ENCODE measurements at regions not wholly inside any gene's neighbourhood (a gene's known extent, or its start where the extent isn't known, plus 50 kb on each side); places are given as distances from the start of the nearest gene placed in this dataset.

DNA sequence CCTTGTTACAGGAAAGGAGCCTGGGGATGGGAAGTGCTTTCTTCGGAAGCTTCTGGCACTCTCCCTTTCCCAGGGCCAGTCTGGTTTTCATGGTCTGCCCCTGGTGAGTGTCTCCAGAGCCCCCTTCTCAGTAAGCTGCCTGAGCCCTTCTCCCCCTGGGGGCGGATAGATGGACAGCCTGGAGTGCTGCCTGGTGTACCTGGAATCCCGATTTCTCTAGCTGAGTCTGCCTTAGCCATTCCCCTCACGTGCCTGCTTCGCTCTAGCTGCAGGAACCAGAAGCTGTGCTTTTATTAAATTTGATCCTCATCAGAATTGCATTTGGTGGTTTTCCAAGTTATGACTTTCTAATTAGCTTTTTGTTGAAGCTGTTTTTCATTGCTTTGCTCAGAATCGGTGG, 152.9 kb upstream of the NAV2 start:
- intact Hi-C loops (cut with micrococcal nuclease) = no loop called here
- Histone ChIP-seq H3K9me3 (ENCODE audit: control insufficient read depth in 1 of 2, low read length in 2 of 2) (no peaks in the 10 kb centered on the region), H3K36me3 (ENCODE audit: insufficient read depth, low read length) (no peaks in the 10 kb centered on the region), H3K27me3 (ENCODE audit: insufficient read depth, low read length) (no peaks in the 10 kb centered on the region), H3K27ac (ENCODE audit: low read depth, low read length) (no peak overlapping the region), H3K4me3 (ENCODE audit: low read length in 2 of 2) (no peak overlapping the region), H3K4me1 (ENCODE audit: insufficient read depth, low read length) (no peaks in the 10 kb centered on the region)
- H3K4me1 Mint-ChIP-seq = peaks cover 0 to 4% (median 2%) of the 10 kb centered on the region in 4 donors
- no peaks in the 10 kb centered on the region for H3K36me3 Mint-ChIP-seq
- POLR2A ChIA-PET (ENCODE audit: partially characterized antibody) = no interaction called here
- H3K4me3 Mint-ChIP-seq = no peak overlapping the region
- CTCF ChIA-PET (ENCODE audit: partially characterized antibody) = interaction anchor here (0.8 to 10.6 kb wide), 22 partner anchors 8 to 489 kb away, joined by 3 to 92 read pairs (median 4); no protein-coding TSS in a partner anchor
- no peaks in the 10 kb centered on the region for H3K9me3 Mint-ChIP-seq
- peaks cover 4 to 16% of the 10 kb centered on the region in 2 donors for H3K27me3 Mint-ChIP-seq
- H3K27ac Mint-ChIP-seq = no peak overlapping the region
- no peak for DNase-seq

DNA sequence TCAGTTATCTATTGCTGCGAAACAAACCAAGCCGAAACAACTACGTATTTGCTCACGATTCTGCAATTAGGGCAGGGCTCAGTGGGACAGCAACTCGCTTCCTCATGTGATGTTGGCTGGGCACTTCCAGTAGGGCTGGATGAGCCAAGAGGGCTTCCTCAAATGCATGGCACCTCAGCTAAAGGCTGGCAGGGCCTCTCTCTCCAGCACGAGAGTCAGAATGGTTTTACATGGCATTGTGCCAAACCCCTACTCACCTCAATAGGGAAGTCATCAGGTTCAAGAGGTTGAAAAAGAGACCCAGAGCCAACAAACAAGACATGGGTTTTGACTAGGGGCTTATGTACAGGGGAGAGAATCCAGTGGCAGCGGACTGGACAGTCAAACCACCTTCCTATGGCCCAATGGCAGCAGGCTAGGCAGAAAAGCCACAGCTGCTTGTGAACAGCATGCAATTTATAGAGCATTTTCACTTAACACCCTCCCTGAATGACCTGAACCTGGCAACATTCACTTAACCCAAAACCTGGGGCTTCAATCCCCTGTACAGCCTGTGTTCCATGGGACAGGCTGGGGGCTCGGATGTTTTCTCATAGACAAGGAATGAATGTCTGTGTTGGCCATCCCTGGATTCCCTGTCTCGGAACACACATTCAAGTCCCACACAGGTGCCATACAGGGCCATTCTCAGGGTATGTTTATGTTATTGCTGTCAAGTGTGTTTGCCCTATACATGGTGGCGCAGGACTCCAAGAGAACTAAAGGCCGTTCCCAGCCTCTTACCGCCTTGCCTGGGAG, 154.2 kb upstream of the NAV2 start:
- intact Hi-C loops (cut with micrococcal nuclease) = no loop called here

DNA sequence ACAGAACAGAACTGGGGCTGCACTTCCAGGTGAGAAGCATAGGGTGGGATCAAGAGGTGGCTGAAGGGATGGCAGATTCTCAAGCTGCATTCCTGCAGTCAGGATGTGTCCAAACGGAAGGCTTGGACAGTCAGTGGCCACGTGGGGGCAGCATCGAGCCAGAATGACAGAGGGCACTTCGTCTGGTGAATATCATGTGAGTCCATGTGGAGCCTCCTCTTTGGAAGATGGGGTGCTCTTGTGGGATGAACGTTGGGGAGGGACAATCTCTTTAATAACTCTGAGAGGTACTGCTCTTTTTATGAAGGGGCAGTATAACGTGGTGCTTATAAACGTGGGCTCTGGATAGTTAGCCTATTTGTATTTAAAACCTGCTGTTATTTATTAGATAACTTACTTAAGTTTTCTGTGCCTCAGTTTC, 154.9 kb upstream of the NAV2 start:
- POLR2A ChIA-PET (ENCODE audit: partially characterized antibody) = no interaction called here
- Mint-ChIP-seq H3K36me3 (no peaks in the 10 kb centered on the region), H3K27me3 (peaks cover 4 to 11% of the 10 kb centered on the region in 2 donors), H3K4me3 (peak overlapping the region in 1 of 8 donors; percentile 12), H3K27ac (no peak overlapping the region), H3K9me3 (no peaks in the 10 kb centered on the region), H3K4me1 (peaks cover 0 to 4% (median 2%) of the 10 kb centered on the region in 4 donors)
- no peak overlapping the region for H3K4me3 ChIP-seq (ENCODE audit: low read length in 2 of 2)
- intact Hi-C loops (cut with micrococcal nuclease) = loop anchor here (1.0 kb wide), 2 partner anchors 251 to 346 kb away; no protein-coding TSS in a partner anchor
- H3K4me1 ChIP-seq (ENCODE audit: insufficient read depth, low read length) = no peaks in the 10 kb centered on the region
- CTCF ChIA-PET (ENCODE audit: partially characterized antibody) = interaction anchor here (0.8 to 10.6 kb wide), 9 partner anchors 8 to 550 kb away, joined by 3 to 92 read pairs (median 5); no protein-coding TSS in a partner anchor
- H3K36me3 ChIP-seq (ENCODE audit: insufficient read depth, low read length) = no peaks in the 10 kb centered on the region
- H3K27me3 ChIP-seq (ENCODE audit: insufficient read depth, low read length) = no peaks in the 10 kb centered on the region
- peak; percentile 42 to 59 (median 46) for DNase-seq
- H3K27ac ChIP-seq (ENCODE audit: low read depth, low read length) = no peak overlapping the region
- no peaks in the 10 kb centered on the region for H3K9me3 ChIP-seq (ENCODE audit: control insufficient read depth in 1 of 2, low read length in 2 of 2)

More for the DNA sequence above, 154.2 kb upstream of the NAV2 start:
- Histone ChIP-seq H3K27me3 (ENCODE audit: insufficient read depth, low read length) (no peaks in the 10 kb centered on the region), H3K27ac (ENCODE audit: low read depth, low read length) (no peak overlapping the region), H3K4me1 (ENCODE audit: insufficient read depth, low read length) (no peaks in the 10 kb centered on the region), H3K9me3 (ENCODE audit: control insufficient read depth in 1 of 2, low read length in 2 of 2) (no peaks in the 10 kb centered on the region), H3K36me3 (ENCODE audit: insufficient read depth, low read length) (no peaks in the 10 kb centered on the region), H3K4me3 (ENCODE audit: low read length in 2 of 2) (no peak overlapping the region)
- H3K27ac Mint-ChIP-seq = no peak overlapping the region
- no peaks in the 10 kb centered on the region for H3K36me3 Mint-ChIP-seq
- no peaks in the 10 kb centered on the region for H3K9me3 Mint-ChIP-seq
- H3K4me3 Mint-ChIP-seq = no peak overlapping the region
- peaks cover 0 to 4% (median 2%) of the 10 kb centered on the region in 4 donors for H3K4me1 Mint-ChIP-seq
- ChIA-PET POLR2A (ENCODE audit: partially characterized antibody) (no interaction called here), CTCF (ENCODE audit: partially characterized antibody) (interaction anchor here (1.0 to 10.6 kb wide), 8 partner anchors 9 to 549 kb away, joined by 3 to 92 read pairs (median 12); no protein-coding TSS in a partner anchor)
- peaks cover 4 to 13% of the 10 kb centered on the region in 2 donors for H3K27me3 Mint-ChIP-seq
- DNase-seq = no peak

DNA sequence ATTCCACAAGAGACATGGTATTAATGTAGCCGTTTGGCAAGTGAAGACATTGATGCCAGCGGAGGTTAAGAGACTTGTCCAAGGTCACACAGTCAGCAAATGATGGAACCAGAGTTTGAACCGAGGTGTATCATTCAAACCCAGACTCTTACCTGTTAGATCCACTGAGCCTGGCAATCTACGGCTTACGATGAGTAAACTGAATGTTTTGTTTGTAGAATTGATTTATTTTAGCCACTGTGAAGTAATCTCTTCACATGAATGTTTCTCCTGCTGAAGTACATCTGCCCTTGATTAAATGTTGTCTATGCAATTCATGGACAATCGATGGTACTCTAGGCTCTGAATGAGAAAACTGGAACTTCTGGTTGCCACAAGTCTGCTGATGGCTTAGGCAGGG, 155.5 kb upstream of the NAV2 start:
- H3K27me3 ChIP-seq (ENCODE audit: insufficient read depth, low read length) = no peaks in the 10 kb centered on the region
- peak overlapping the region in 1 of 8 donors; percentile 12 for H3K4me3 Mint-ChIP-seq
- H3K9me3 Mint-ChIP-seq = no peaks in the 10 kb centered on the region
- ChIA-PET POLR2A (ENCODE audit: partially characterized antibody) (no interaction called here), CTCF (ENCODE audit: partially characterized antibody) (interaction anchor here (0.8 to 10.6 kb wide), 13 partner anchors 8 to 551 kb away, joined by 3 to 92 read pairs (median 4); no protein-coding TSS in a partner anchor)
- no peaks in the 10 kb centered on the region for H3K4me1 ChIP-seq (ENCODE audit: insufficient read depth, low read length)
- H3K27me3 Mint-ChIP-seq = peaks cover 4 to 11% of the 10 kb centered on the region in 2 donors
- H3K27ac ChIP-seq (ENCODE audit: low read depth, low read length) = no peak overlapping the region
- no peak overlapping the region for H3K27ac Mint-ChIP-seq
- DNase-seq = no peak
- H3K4me3 ChIP-seq (ENCODE audit: low read length in 2 of 2) = no peak overlapping the region
- no peaks in the 10 kb centered on the region for H3K36me3 Mint-ChIP-seq
- peaks cover 0 to 4% (median 2%) of the 10 kb centered on the region in 4 donors for H3K4me1 Mint-ChIP-seq
- H3K9me3 ChIP-seq (ENCODE audit: control insufficient read depth in 1 of 2, low read length in 2 of 2) = no peaks in the 10 kb centered on the region
- intact Hi-C loops (cut with micrococcal nuclease) = loop anchor here (1.0 kb wide), 2 partner anchors 251 to 346 kb away; no protein-coding TSS in a partner anchor
- no peaks in the 10 kb centered on the region for H3K36me3 ChIP-seq (ENCODE audit: insufficient read depth, low read length)

DNA sequence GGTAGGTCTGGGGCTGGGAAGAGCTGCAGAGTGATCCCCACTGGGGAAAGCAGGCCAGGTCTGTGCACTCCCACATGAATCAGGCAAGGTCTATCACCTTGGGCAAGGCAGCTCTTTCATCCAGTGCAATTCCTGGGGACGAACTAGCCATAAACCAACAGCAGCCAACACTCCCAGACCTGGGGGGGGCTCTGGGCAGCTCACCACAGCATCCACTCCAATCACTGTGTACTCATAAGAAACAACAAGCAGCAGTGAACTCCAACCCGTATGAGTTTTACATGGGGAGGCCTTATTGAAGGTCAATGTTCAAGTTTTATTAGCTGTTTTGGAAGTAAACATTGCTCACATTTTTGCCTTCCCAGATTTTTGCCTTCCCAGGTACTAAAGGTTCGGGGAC, 157.4 kb upstream of the NAV2 start:
- intact Hi-C loops (cut with micrococcal nuclease) = no loop called here
- CTCF ChIA-PET (ENCODE audit: partially characterized antibody) = interaction anchor here (0.7 to 10.6 kb wide), 13 partner anchors 8 to 478 kb away, joined by 3 to 79 read pairs (median 4); no protein-coding TSS in a partner anchor

DNA sequence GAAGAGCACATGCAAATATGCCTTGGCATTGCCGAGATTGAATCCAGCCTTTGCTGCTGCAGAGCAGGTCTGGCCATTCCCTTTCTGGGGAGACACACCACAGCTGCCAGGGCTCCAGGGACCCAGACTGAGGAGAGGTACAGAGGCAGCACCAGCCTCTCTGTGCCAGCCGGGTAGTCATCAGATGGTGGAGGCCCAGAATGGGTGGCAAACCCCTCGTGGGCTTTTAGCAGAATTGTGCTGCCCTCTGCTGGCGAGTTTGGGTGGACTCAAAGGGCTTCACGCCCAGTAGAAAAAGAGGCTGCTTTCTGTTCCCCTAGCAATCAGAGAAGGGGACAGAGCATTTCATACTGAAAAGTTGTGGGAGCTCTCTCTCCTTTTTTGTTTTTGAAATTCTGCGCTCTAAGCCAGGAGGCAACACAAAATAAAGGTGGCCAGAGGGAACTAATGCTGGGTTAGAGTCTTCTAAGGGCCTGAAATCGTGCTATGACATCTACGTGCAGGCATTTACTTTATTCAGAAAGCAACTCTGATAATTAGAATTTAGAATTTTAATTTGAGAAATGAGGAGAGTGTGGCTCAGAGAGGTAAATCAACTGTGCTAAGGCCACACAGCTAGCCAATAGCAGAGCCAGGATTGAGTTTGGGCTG, 158.8 kb upstream of the NAV2 start:
- peaks cover 0 to 4% (median 2%) of the 10 kb centered on the region in 4 donors for H3K4me1 Mint-ChIP-seq
- H3K27me3 Mint-ChIP-seq = peaks cover 4 to 13% of the 10 kb centered on the region in 2 donors
- DNase-seq = peak; percentile 35 to 51 (median 43)
- intact Hi-C loops (cut with micrococcal nuclease) = loop anchor here (1.0 kb wide), 1 partner anchor 483 kb away; no protein-coding TSS in a partner anchor
- Histone ChIP-seq H3K9me3 (ENCODE audit: control insufficient read depth in 1 of 2, low read length in 2 of 2) (no peaks in the 10 kb centered on the region), H3K4me1 (ENCODE audit: insufficient read depth, low read length) (no peaks in the 10 kb centered on the region), H3K36me3 (ENCODE audit: insufficient read depth, low read length) (no peaks in the 10 kb centered on the region), H3K27ac (ENCODE audit: low read depth, low read length) (no peak overlapping the region), H3K4me3 (ENCODE audit: low read length in 2 of 2) (no peak overlapping the region), H3K27me3 (ENCODE audit: insufficient read depth, low read length) (no peaks in the 10 kb centered on the region)
- POLR2A ChIA-PET (ENCODE audit: partially characterized antibody) = no interaction called here
- H3K9me3 Mint-ChIP-seq = no peaks in the 10 kb centered on the region
- no peak overlapping the region for H3K4me3 Mint-ChIP-seq
- CTCF ChIA-PET (ENCODE audit: partially characterized antibody) = interaction anchor here (0.7 to 10.6 kb wide), 27 partner anchors 9 to 485 kb away, joined by 3 to 79 read pairs (median 4); no protein-coding TSS in a partner anchor
- no peaks in the 10 kb centered on the region for H3K36me3 Mint-ChIP-seq
- H3K27ac Mint-ChIP-seq = no peak overlapping the region

More for the DNA sequence above, 157.4 kb upstream of the NAV2 start:
- Histone ChIP-seq H3K27ac (ENCODE audit: low read depth, low read length) (no peak overlapping the region), H3K27me3 (ENCODE audit: insufficient read depth, low read length) (no peaks in the 10 kb centered on the region), H3K4me3 (ENCODE audit: low read length in 2 of 2) (no peak overlapping the region), H3K36me3 (ENCODE audit: insufficient read depth, low read length) (no peaks in the 10 kb centered on the region), H3K9me3 (ENCODE audit: control insufficient read depth in 1 of 2, low read length in 2 of 2) (no peaks in the 10 kb centered on the region), H3K4me1 (ENCODE audit: insufficient read depth, low read length) (no peaks in the 10 kb centered on the region)
- DNase-seq = no peak
- peaks cover 4 to 12% of the 10 kb centered on the region in 2 donors for H3K27me3 Mint-ChIP-seq
- no peaks in the 10 kb centered on the region for H3K9me3 Mint-ChIP-seq
- POLR2A ChIA-PET (ENCODE audit: partially characterized antibody) = no interaction called here
- no peak overlapping the region for H3K4me3 Mint-ChIP-seq
- no peaks in the 10 kb centered on the region for H3K36me3 Mint-ChIP-seq
- H3K27ac Mint-ChIP-seq = no peak overlapping the region
- peaks cover 0 to 4% (median 2%) of the 10 kb centered on the region in 4 donors for H3K4me1 Mint-ChIP-seq
